Sigmoid colon (tissue), 4 donors: ENCODE measurements at regions not wholly inside any gene's neighbourhood (a gene's known extent, or its start where the extent isn't known, plus 50 kb on each side); places are given as distances from the start of the nearest gene placed in this dataset.

Source experiments
- CTCF ChIP-seq, 4 experiments: fragments of 450-650 bp in 3 of 4; fragments of 200-600 bp in 1 of 4; IDR thresholded peaks; one replicate each; pipeline ENCODE4 v1.5.1; 2016 to 2019; ENCODE audit warnings: antibody characterized with exemption in 4 of 4, mild to moderate bottlenecking in 3 of 4, moderate library complexity in 2 of 4
- EP300 ChIP-seq, 4 donors: sonication (generic); formaldehyde crosslinking; IDR thresholded peaks; one replicate each; pipeline ENCODE4 v1.6.1; 2017; ENCODE audit warnings: antibody characterized with exemption in 4 of 4
- POLR2A ChIP-seq, 2 donors: fragments of 450-650 bp; IDR thresholded peaks; one replicate each; pipeline ENCODE4 v1.6.1; 2016; ENCODE audit warnings: antibody characterized with exemption in 2 of 2, mild to moderate bottlenecking in 2 of 2, moderate library complexity in 2 of 2
- POLR2AphosphoS5 ChIP-seq, 4 donors: sonication (generic); formaldehyde crosslinking; IDR thresholded peaks; one replicate each; pipeline ENCODE4 v1.6.1; 2017; ENCODE audit warnings: antibody characterized with exemption in 4 of 4

- TF ChIP-seq EP300 (IDR thresholded peaks at IDR 0.05) (no peak), CTCF (IDR thresholded peaks at IDR 0.05) (no peak), POLR2A (IDR thresholded peaks at IDR 0.05) (no peak), POLR2AphosphoS5 (IDR thresholded peaks at IDR 0.05) (no peak)
These were observed 219.2 kb upstream of the RBFOX1 start for GRCh38 chr16:7113395-7113794.
